Immature natural killer cell (primary cell): ENCODE measurements at regions not wholly inside any gene's neighbourhood (a gene's known extent, or its start where the extent isn't known, plus 50 kb on each side); places are given as distances from the start of the nearest gene placed in this dataset.
A peak's percentile ranks its signal among the peaks of the same experiment; 100 is the strongest.

Experiments
- DNase-seq, 3 donors: peaks; one replicate each; pipeline ENCODE4 v3.0.0; 2022; ENCODE audit warnings: mixed read lengths in 1 of 3
- H3K27ac Mint-ChIP-seq, 6 donors: one replicate each; pipeline ENCODE4 v1.8.0; 2020; ENCODE audit warnings: mixed read lengths in 6 of 6, mild to moderate bottlenecking in 5 of 6, inconsistent platforms in 4 of 6, moderate library complexity in 3 of 6
- H3K27me3 Mint-ChIP-seq, 3 donors: one replicate each; pipeline ENCODE4 v1.8.0; 2020 to 2021; ENCODE audit warnings: low read depth in 3 of 3, mild to moderate bottlenecking in 3 of 3, mixed read lengths in 3 of 3, moderate library complexity in 3 of 3, inconsistent platforms in 1 of 3
- H3K36me3 Mint-ChIP-seq, 3 donors: one replicate each; pipeline ENCODE4 v1.8.0; 2020; ENCODE audit warnings: mixed read lengths in 3 of 3, inconsistent platforms in 2 of 3, mild to moderate bottlenecking in 2 of 3
- H3K4me1 Mint-ChIP-seq, 2 donors: one replicate each; pipeline ENCODE4 v1.8.0; 2020; ENCODE audit warnings: inconsistent platforms in 2 of 2, mild to moderate bottlenecking in 2 of 2, mixed read lengths in 2 of 2, moderate library complexity in 1 of 2
- H3K4me3 Mint-ChIP-seq, 5 donors: one replicate each; pipeline ENCODE4 v1.8.0; 2020; ENCODE audit warnings: mild to moderate bottlenecking in 5 of 5, mixed read lengths in 5 of 5, inconsistent platforms in 3 of 5, moderate library complexity in 3 of 5
- H3K9me3 Mint-ChIP-seq, 6 donors: one replicate each; pipeline ENCODE4 v1.8.0; 2020; ENCODE audit warnings: mild to moderate bottlenecking in 6 of 6, mixed read lengths in 6 of 6, inconsistent platforms in 4 of 6, moderate library complexity in 3 of 6

GRCh38 chr4:155532373-155533085, 134.1 kb upstream of the GUCY1A1 start:
- DNase-seq = no peak
- H3K36me3 Mint-ChIP-seq = no peaks in the 10 kb centered on the region
- H3K9me3 Mint-ChIP-seq = no peaks in the 10 kb centered on the region
- H3K27ac Mint-ChIP-seq = no peak overlapping the region
- H3K4me3 Mint-ChIP-seq = no peak overlapping the region
- H3K4me1 Mint-ChIP-seq = no peaks in the 10 kb centered on the region
- no peaks in the 10 kb centered on the region for H3K27me3 Mint-ChIP-seq

GRCh38 chr4:155530857-155531256, 135.8 kb upstream of the GUCY1A1 start:
- Mint-ChIP-seq H3K4me1 (no peaks in the 10 kb centered on the region), H3K4me3 (no peak overlapping the region), H3K9me3 (no peaks in the 10 kb centered on the region), H3K27ac (no peak overlapping the region), H3K36me3 (no peaks in the 10 kb centered on the region), H3K27me3 (no peaks in the 10 kb centered on the region)
- no peak for DNase-seq

GRCh38 chr4:155530290-155530689, 136.4 kb upstream of the GUCY1A1 start:
- Mint-ChIP-seq H3K27ac (no peak overlapping the region), H3K9me3 (no peaks in the 10 kb centered on the region), H3K4me1 (no peaks in the 10 kb centered on the region), H3K4me3 (no peak overlapping the region), H3K27me3 (no peaks in the 10 kb centered on the region), H3K36me3 (no peaks in the 10 kb centered on the region)
- DNase-seq = no peak

- Mint-ChIP-seq H3K36me3 (no peaks in the 10 kb centered on the region), H3K4me3 (no peak overlapping the region), H3K27me3 (no peaks in the 10 kb centered on the region), H3K4me1 (no peaks in the 10 kb centered on the region), H3K27ac (no peak overlapping the region), H3K9me3 (no peaks in the 10 kb centered on the region)
- no peak for DNase-seq
Measured at GRCh38 chr4:155529716-155530115, 136.9 kb upstream of the GUCY1A1 start.

GRCh38 chr4:155529272-155529671, 137.4 kb upstream of the GUCY1A1 start:
- Mint-ChIP-seq H3K4me1 (no peaks in the 10 kb centered on the region), H3K36me3 (no peaks in the 10 kb centered on the region), H3K27me3 (no peaks in the 10 kb centered on the region), H3K4me3 (no peak overlapping the region), H3K27ac (no peak overlapping the region), H3K9me3 (no peaks in the 10 kb centered on the region)
- DNase-seq = peak; percentile 1 to 19 (median 14)

GRCh38 chr4:155526452-155527169, 140.0 kb upstream of the GUCY1A1 start:
- H3K27ac Mint-ChIP-seq = no peak overlapping the region

GRCh38 chr4:155524926-155525455, 141.7 kb upstream of the GUCY1A1 start:
- DNase-seq = no peak
- no peak overlapping the region for H3K4me3 Mint-ChIP-seq
- H3K36me3 Mint-ChIP-seq = no peaks in the 10 kb centered on the region
- no peaks in the 10 kb centered on the region for H3K27me3 Mint-ChIP-seq
- H3K4me1 Mint-ChIP-seq = no peaks in the 10 kb centered on the region
- no peak overlapping the region for H3K27ac Mint-ChIP-seq
- peaks cover 0 to 16% (median 6%) of the 10 kb centered on the region in 6 donors for H3K9me3 Mint-ChIP-seq

More at GRCh38 chr4:155526452-155527169, 140.0 kb upstream of the GUCY1A1 start:
- Mint-ChIP-seq H3K27me3 (no peaks in the 10 kb centered on the region), H3K36me3 (no peaks in the 10 kb centered on the region), H3K4me3 (no peak overlapping the region), H3K9me3 (peaks cover 0 to 8% (median 3%) of the 10 kb centered on the region in 6 donors), H3K4me1 (no peaks in the 10 kb centered on the region)
- DNase-seq = no peak

GRCh38 chr4:155523358-155523757, 143.3 kb upstream of the GUCY1A1 start:
- no peak for DNase-seq
- H3K27me3 Mint-ChIP-seq = no peaks in the 10 kb centered on the region
- H3K4me3 Mint-ChIP-seq = no peak overlapping the region
- H3K36me3 Mint-ChIP-seq = no peaks in the 10 kb centered on the region
- H3K9me3 Mint-ChIP-seq = peaks cover 0 to 16% (median 6%) of the 10 kb centered on the region in 6 donors
- H3K4me1 Mint-ChIP-seq = no peaks in the 10 kb centered on the region
- H3K27ac Mint-ChIP-seq = no peak overlapping the region

GRCh38 chr4:155522201-155522600, 144.4 kb upstream of the GUCY1A1 start:
- no peaks in the 10 kb centered on the region for H3K36me3 Mint-ChIP-seq
- no peak for DNase-seq
- H3K27ac Mint-ChIP-seq = no peak overlapping the region
- no peaks in the 10 kb centered on the region for H3K27me3 Mint-ChIP-seq
- no peaks in the 10 kb centered on the region for H3K4me1 Mint-ChIP-seq
- peaks cover 0 to 16% (median 7%) of the 10 kb centered on the region in 6 donors for H3K9me3 Mint-ChIP-seq
- no peak overlapping the region for H3K4me3 Mint-ChIP-seq

GRCh38 chr4:155521382-155521781, 144.6 kb upstream of the MAP9 start:
- Mint-ChIP-seq H3K27me3 (no peaks in the 10 kb centered on the region), H3K27ac (no peak overlapping the region), H3K4me3 (no peak overlapping the region), H3K4me1 (no peaks in the 10 kb centered on the region), H3K9me3 (peaks cover 0 to 16% (median 7%) of the 10 kb centered on the region in 6 donors), H3K36me3 (no peaks in the 10 kb centered on the region)
- no peak for DNase-seq

- H3K27me3 Mint-ChIP-seq = no peaks in the 10 kb centered on the region
- no peak overlapping the region for H3K27ac Mint-ChIP-seq
- peaks cover 9 to 12% of the 10 kb centered on the region in 2 donors for H3K4me1 Mint-ChIP-seq
- peak overlapping the region in 1 of 5 donors; percentile 27 for H3K4me3 Mint-ChIP-seq
- H3K36me3 Mint-ChIP-seq = no peaks in the 10 kb centered on the region
- DNase-seq = no peak
- H3K9me3 Mint-ChIP-seq = peaks cover 0 to 3% (median 0%) of the 10 kb centered on the region in 6 donors
Measured at GRCh38 chr4:155515444-155516075, 138.8 kb upstream of the MAP9 start.

GRCh38 chr4:155514628-155515027, 137.9 kb upstream of the MAP9 start:
- peaks cover 0 to 3% (median 0%) of the 10 kb centered on the region in 6 donors for H3K9me3 Mint-ChIP-seq

GRCh38 chr4:155512817-155513216, 136.1 kb upstream of the MAP9 start:
- no peak for DNase-seq
- peaks cover 9 to 12% of the 10 kb centered on the region in 2 donors for H3K4me1 Mint-ChIP-seq
- H3K4me3 Mint-ChIP-seq = no peak overlapping the region
- H3K27ac Mint-ChIP-seq = no peak overlapping the region
- peaks cover 0 to 3% (median 0%) of the 10 kb centered on the region in 6 donors for H3K9me3 Mint-ChIP-seq
- no peaks in the 10 kb centered on the region for H3K27me3 Mint-ChIP-seq
- no peaks in the 10 kb centered on the region for H3K36me3 Mint-ChIP-seq

More at GRCh38 chr4:155514628-155515027, 137.9 kb upstream of the MAP9 start:
- Mint-ChIP-seq H3K27me3 (no peaks in the 10 kb centered on the region), H3K4me1 (peaks cover 9 to 12% of the 10 kb centered on the region in 2 donors), H3K27ac (no peak overlapping the region), H3K4me3 (no peak overlapping the region), H3K36me3 (no peaks in the 10 kb centered on the region)
- DNase-seq = no peak

- no peak for DNase-seq
Measured at GRCh38 chr4:155512046-155512445, 135.3 kb upstream of the MAP9 start.

More at GRCh38 chr4:155512046-155512445, 135.3 kb upstream of the MAP9 start:
- peaks cover 9 to 12% of the 10 kb centered on the region in 2 donors for H3K4me1 Mint-ChIP-seq
- H3K9me3 Mint-ChIP-seq = no peaks in the 10 kb centered on the region
- H3K27ac Mint-ChIP-seq = no peak overlapping the region
- no peak overlapping the region for H3K4me3 Mint-ChIP-seq
- no peaks in the 10 kb centered on the region for H3K36me3 Mint-ChIP-seq
- H3K27me3 Mint-ChIP-seq = no peaks in the 10 kb centered on the region
